ENCODE measurements at regions not wholly inside any gene's neighbourhood (a gene's known extent, or its start where the extent isn't known, plus 50 kb on each side); places are given as distances from the start of the nearest gene placed in this dataset.

DNA sequence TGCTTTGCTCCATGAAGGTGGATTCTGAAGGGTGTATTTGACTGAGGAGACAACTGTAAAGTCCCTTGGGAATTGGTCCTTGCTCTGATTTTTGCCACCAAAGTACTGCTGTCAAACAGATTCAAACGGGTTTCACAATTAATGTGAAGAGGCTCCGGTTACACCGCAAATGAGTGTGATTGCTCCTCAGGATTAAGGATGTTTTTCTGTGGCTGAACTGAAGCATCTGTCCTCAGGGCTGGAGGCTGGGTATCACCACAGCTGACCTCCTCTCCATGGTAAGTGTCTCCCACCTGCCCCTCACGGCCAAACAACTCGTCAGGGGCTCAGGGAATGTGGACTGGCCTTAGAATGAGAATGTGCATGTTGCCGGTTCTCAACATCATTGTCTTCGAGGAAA is 130.4 kb upstream of the NDUFV2 start:
- H3K27me3 ChIP-seq (ENCODE audit: insufficient read depth, low read length, poor library complexity, severe bottlenecking): no peaks in the 10 kb centered on the region
- H3K36me3 ChIP-seq (ENCODE audit: insufficient read depth, low read length): no peaks in the 10 kb centered on the region
- H3K79me2 ChIP-seq (ENCODE audit: insufficient read depth, low read length): no peaks in the 10 kb centered on the region
- H3K4me2 ChIP-seq (ENCODE audit: low read depth, low read length, poor library complexity, severe bottlenecking): no peak overlapping the region
- no peaks in the 10 kb centered on the region for H3K9me2 ChIP-seq (replicated peaks; ENCODE audit: low read depth, low read length)
- no peak overlapping the region for H2AFZ ChIP-seq (ENCODE audit: low read length)
- TF ChIP-seq, protein P1, sequence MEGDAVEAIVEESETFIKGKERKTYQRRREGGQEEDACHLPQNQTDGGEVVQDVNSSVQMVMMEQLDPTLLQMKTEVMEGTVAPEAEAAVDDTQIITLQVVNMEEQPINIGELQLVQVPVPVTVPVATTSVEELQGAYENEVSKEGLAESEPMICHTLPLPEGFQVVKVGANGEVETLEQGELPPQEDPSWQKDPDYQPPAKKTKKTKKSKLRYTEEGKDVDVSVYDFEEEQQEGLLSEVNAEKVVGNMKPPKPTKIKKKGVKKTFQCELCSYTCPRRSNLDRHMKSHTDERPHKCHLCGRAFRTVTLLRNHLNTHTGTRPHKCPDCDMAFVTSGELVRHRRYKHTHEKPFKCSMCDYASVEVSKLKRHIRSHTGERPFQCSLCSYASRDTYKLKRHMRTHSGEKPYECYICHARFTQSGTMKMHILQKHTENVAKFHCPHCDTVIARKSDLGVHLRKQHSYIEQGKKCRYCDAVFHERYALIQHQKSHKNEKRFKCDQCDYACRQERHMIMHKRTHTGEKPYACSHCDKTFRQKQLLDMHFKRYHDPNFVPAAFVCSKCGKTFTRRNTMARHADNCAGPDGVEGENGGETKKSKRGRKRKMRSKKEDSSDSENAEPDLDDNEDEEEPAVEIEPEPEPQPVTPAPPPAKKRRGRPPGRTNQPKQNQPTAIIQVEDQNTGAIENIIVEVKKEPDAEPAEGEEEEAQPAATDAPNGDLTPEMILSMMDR (conservative IDR thresholded peaks at IDR 0.05; ENCODE audit: low read length): no peak
- TF ChIP-seq EZH2phosphoT487 (IDR thresholded peaks at IDR 0.05; ENCODE audit: borderline replicate concordance): no peak
- no peak overlapping the region for H3K4me3 ChIP-seq (ENCODE audit: low read length, poor library complexity, severe bottlenecking)
- no peaks in the 10 kb centered on the region for H3K9me3 ChIP-seq (ENCODE audit: insufficient read depth, low read depth, low read length)
- no peaks in the 10 kb centered on the region for H3F3A ChIP-seq (ENCODE audit: low read depth)
- no peaks in the 10 kb centered on the region for H3K4me1 ChIP-seq (ENCODE audit: insufficient read depth, low read length, poor library complexity, severe bottlenecking)
- H3K9ac ChIP-seq (ENCODE audit: low read depth, low read length, poor library complexity, severe bottlenecking): no peak overlapping the region
- H4K20me1 ChIP-seq (ENCODE audit: insufficient read depth, low read length, poor library complexity, severe bottlenecking): no peaks in the 10 kb centered on the region

DNA sequence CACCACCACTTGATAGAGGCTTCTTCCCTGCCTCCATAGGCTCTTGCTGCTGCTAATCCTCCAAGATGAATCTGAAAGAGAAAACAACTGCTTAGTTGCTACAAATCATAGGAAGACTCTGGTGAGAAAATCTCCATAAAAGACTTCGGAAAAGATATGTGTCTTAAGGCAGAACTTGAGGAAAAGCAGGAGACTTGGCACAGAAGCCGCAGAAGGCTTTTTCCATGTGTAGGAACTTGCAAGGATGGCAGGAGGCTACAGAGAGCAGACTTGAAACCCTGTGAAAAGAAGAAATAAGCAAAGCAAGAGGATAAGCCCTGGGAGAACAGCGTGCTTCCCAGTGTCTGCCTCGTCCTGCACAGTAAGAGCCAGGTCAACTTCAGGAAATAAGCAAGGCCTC is 128.2 kb upstream of the NDUFV2 start:
- no peak overlapping the region for H2AFZ ChIP-seq (ENCODE audit: low read length)
- no peaks in the 10 kb centered on the region for H3K79me2 ChIP-seq (ENCODE audit: insufficient read depth, low read length)
- TF ChIP-seq, protein P1 (conservative IDR thresholded peaks at IDR 0.05; ENCODE audit: low read length): no peak
- TF ChIP-seq EZH2phosphoT487 (IDR thresholded peaks at IDR 0.05; ENCODE audit: borderline replicate concordance): no peak
- H3F3A ChIP-seq (ENCODE audit: low read depth): no peaks in the 10 kb centered on the region
- H3K9me3 ChIP-seq (ENCODE audit: insufficient read depth, low read depth, low read length): no peaks in the 10 kb centered on the region
- H3K4me1 ChIP-seq (ENCODE audit: insufficient read depth, low read length, poor library complexity, severe bottlenecking): no peaks in the 10 kb centered on the region
- no peak overlapping the region for H3K4me2 ChIP-seq (ENCODE audit: low read depth, low read length, poor library complexity, severe bottlenecking)
- no peak overlapping the region for H3K4me3 ChIP-seq (ENCODE audit: low read length, poor library complexity, severe bottlenecking)
- no peaks in the 10 kb centered on the region for H3K36me3 ChIP-seq (ENCODE audit: insufficient read depth, low read length)
- no peaks in the 10 kb centered on the region for H3K9me2 ChIP-seq (replicated peaks; ENCODE audit: low read depth, low read length)
- no peaks in the 10 kb centered on the region for H3K27me3 ChIP-seq (ENCODE audit: insufficient read depth, low read length, poor library complexity, severe bottlenecking)
- H3K9ac ChIP-seq (ENCODE audit: low read depth, low read length, poor library complexity, severe bottlenecking): no peak overlapping the region
- H4K20me1 ChIP-seq (ENCODE audit: insufficient read depth, low read length, poor library complexity, severe bottlenecking): no peaks in the 10 kb centered on the region

DNA sequence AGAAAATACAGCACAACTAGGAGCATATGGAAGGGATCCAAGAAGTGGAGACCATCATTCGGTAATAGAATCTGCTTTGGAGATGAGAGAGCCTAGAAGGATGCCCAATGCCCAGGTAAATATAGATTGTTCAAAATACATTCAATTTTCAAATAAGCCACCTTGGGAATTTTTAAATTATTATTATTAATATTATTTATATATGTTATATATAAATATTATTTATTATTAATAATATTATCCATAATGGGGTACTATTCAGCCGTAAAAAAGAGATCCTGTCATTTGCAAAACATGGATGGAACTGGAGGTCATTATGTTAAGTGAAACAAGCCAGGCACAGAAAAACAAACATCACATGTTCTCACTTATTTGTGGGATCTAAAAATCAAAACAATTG is 127.8 kb upstream of the NDUFV2 start:
- Histone ChIP-seq H3K9me2 (replicated peaks; ENCODE audit: low read depth, low read length) (no peaks in the 10 kb centered on the region), H3K4me3 (ENCODE audit: low read length, poor library complexity, severe bottlenecking) (no peak overlapping the region)
- no peak for TF ChIP-seq EZH2phosphoT487 (IDR thresholded peaks at IDR 0.05; ENCODE audit: borderline replicate concordance)
- TF ChIP-seq, protein P1 (conservative IDR thresholded peaks at IDR 0.05; ENCODE audit: low read length): no peak

More for the DNA sequence above, 127.8 kb upstream of the NDUFV2 start:
- H2AFZ ChIP-seq (ENCODE audit: low read length): no peak overlapping the region
- H3K9ac ChIP-seq (ENCODE audit: low read depth, low read length, poor library complexity, severe bottlenecking): no peak overlapping the region
- no peaks in the 10 kb centered on the region for H3K9me3 ChIP-seq (ENCODE audit: insufficient read depth, low read depth, low read length)
- no peaks in the 10 kb centered on the region for H3K27me3 ChIP-seq (ENCODE audit: insufficient read depth, low read length, poor library complexity, severe bottlenecking)
- H3K4me2 ChIP-seq (ENCODE audit: low read depth, low read length, poor library complexity, severe bottlenecking): no peak overlapping the region
- no peaks in the 10 kb centered on the region for H3K79me2 ChIP-seq (ENCODE audit: insufficient read depth, low read length)
- no peaks in the 10 kb centered on the region for H3K4me1 ChIP-seq (ENCODE audit: insufficient read depth, low read length, poor library complexity, severe bottlenecking)
- no peaks in the 10 kb centered on the region for H4K20me1 ChIP-seq (ENCODE audit: insufficient read depth, low read length, poor library complexity, severe bottlenecking)
- H3F3A ChIP-seq (ENCODE audit: low read depth): no peaks in the 10 kb centered on the region
- H3K36me3 ChIP-seq (ENCODE audit: insufficient read depth, low read length): no peaks in the 10 kb centered on the region
